GM19238 (cell line): ENCODE measurements at regions not wholly inside any gene's neighbourhood (a gene's known extent, or its start where the extent isn't known, plus 50 kb on each side); places are given as distances from the start of the nearest gene placed in this dataset.

Source experiments
- DNase-seq: peaks from one replicate; pipeline ENCODE4 v3.0.0; 2011; ENCODE audit warnings: low spot score; ENCODE audit not compliant: insufficient read length

- no peak for DNase-seq
Observed at GRCh38 chr13:33694546-33694945, 123.4 kb upstream of the RFC3 start.

DNA sequence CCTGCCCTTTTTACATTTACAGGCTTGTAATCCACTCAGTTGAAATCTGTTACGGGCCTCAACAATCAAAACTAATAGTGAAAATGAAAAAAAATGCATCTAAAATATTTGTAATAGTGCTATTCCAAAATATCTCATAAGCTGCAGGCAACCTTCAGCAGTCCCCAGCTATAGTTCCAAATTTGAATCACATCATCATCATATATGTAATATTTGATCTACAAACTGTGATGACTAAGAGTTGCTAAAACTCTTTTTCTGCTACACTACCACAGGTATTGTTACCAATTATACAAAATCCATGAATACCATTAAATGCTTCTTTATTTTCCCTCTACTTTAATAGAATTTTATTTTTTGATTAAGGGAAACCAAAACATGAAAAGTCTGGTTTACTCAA is 121.4 kb upstream of the RFC3 start:
- no peak for DNase-seq

DNA sequence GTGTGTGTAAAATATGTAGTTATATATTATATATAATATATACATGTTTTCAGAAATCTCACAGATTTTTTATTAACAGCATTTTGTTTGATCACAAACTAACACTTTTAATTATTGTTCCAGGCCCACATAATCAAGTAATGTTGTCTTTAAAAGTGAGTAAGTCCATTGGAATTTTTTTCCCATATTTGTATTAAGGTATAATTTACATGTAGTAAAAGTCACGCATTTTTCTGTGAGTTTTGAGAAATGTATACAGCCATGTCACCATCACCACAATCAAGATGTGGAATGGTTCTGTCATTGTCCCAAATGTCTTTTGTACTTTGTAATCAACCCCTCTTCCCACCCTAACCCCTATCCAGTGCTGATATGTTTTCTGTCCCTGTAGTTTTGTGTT is 120.0 kb upstream of the RFC3 start:
- no peak for DNase-seq

DNA sequence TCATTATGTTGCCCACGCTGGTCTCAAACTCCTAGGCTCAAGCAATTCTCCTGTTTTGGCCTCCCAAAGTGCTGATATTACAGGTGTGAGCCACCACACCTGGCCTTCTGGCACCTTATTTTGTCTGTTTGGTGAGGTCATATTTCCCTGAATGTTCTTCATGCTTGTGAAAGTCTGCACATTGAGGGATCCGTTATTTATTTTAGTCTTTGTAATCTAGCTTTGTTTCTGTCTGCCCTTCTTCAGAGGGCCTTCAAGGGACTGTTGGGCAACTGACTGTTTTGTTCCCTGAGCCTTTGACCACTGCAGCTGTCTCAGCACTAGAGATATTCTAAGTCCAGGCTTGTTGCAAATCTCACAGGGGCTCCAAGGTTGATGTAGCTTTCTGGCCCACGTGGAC is 110.5 kb upstream of the RFC3 start:
- no peak for DNase-seq

GRCh38 chr13:33710924-33711323 is 107.0 kb upstream of the RFC3 start:
- no peak for DNase-seq

- DNase-seq = no peak
Observed at GRCh38 chr13:33711436-33711835, 106.5 kb upstream of the RFC3 start.

GRCh38 chr13:33717775-33718174 is 100.2 kb upstream of the RFC3 start:
- no peak for DNase-seq

- no peak for DNase-seq
Observed at GRCh38 chr13:33721724-33722123, 96.2 kb upstream of the RFC3 start.

DNA sequence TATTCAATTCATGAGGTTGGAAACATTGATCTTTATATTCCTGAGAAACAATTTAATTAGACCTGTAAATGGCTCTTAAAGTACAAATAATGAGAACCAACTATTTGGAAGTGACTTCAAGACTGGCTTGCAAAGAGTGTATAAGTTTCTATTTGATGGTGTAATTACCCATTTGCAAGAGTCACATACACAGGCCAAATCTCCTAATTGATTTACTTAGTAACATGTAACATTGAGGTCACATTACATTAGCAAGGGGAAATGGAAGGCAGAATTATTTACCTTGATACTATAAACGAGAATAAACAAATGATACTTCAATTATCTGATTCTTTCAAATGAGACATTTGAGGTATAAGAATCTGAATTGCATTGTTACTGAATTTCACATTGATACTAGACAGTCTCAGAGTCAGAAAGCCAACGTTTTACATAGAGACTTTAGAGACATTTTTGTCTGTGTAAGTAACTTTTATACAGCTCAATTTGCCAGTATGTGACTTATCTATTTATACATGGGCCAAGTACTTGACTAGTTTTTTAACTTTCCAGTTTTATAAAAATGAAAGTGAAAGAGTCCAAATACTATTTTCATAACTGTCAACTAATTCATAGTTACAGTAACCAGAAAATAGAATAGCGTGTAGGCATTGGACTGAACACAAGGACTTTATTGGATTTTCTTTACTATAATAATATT is 95.6 kb upstream of the RFC3 start:
- no peak for DNase-seq

DNA sequence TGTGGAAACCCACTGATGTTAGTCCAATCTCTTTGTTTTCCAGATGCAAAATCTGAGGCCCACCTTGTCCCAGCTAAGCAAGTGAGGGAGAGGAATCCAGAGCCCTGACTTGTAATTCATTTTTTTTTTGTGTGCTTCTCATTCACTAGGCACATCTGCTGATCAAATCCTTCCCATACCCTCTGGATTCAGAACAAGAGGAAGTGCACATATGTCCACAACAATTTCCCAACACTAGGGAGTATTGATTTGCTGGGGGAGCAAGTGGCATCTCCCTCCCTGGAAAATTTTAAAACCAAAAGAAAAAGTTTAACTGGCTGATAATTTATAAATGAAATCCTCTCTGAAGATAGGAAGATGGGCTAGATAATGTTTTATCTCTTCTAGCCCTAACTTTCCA is 94.6 kb upstream of the RFC3 start:
- no peak for DNase-seq

DNA sequence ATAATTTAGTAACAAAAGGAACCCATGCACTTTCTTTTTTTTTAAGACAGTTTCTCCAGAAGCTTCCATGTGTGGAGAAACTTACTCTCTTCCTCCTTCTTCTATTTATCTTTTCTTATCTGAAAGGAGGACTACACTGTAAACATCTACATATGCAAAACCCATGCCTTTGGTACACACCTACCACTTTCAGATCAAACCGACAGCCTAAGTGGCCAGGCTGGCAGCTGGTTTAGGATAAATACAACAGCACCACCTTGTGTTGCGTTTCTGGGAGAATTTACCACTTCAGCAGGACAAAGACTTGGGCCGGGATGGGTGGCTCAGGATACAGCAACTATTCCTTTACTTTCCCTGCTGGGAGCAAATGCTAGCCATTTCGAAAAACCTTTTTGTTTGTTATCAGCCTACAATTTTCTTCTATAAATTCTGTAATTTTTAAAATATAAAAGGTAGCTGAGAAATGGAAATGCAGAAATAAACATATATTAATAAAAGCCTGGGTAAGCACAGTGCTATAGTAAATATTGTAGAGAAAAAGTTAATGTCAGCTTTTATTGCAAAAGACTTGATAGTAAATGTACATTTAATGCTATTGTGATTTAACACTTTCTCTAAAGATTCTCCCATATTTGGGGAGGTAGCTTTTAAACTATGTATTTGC is 94.0 kb upstream of the RFC3 start:
- peak; percentile 45 for DNase-seq

- DNase-seq = no peak
Observed at GRCh38 chr13:33725340-33725739, 92.6 kb upstream of the RFC3 start.

DNA sequence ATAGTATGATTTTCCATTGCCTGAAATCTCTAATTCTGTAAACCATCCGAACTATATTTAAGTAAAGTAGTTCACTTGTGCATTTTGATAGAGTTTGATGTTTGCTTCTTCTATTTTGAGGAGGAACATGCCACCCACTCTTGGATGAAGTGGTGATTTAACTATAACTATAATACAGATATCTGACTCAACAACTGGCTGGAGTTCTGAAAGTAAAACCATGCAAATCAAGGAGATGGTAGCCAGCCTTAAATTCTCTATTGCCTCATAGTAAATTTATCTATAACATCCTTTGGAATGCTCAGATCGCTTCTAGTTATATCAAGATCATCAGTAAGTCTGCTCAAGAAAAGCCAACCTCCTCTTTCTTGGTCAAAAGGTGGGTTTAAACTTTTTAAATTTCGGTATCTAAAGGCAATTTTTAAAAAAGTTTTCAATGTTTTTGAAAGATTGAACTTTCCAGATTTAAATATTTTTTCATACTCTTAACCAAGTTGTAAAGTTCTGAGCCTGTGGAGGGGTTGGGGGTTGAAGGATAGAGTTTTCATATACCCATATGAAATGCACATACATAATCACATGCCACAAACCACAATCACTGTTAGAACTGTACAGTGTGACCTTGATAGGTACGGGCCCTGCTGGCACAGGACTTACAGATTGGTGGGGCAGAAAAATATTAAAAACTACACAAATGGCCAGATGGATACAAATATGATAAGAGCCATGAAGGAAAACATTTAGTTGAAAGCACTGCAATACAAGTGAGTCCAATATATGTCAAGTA is 90.5 kb upstream of the RFC3 start:
- DNase-seq = no peak

DNA sequence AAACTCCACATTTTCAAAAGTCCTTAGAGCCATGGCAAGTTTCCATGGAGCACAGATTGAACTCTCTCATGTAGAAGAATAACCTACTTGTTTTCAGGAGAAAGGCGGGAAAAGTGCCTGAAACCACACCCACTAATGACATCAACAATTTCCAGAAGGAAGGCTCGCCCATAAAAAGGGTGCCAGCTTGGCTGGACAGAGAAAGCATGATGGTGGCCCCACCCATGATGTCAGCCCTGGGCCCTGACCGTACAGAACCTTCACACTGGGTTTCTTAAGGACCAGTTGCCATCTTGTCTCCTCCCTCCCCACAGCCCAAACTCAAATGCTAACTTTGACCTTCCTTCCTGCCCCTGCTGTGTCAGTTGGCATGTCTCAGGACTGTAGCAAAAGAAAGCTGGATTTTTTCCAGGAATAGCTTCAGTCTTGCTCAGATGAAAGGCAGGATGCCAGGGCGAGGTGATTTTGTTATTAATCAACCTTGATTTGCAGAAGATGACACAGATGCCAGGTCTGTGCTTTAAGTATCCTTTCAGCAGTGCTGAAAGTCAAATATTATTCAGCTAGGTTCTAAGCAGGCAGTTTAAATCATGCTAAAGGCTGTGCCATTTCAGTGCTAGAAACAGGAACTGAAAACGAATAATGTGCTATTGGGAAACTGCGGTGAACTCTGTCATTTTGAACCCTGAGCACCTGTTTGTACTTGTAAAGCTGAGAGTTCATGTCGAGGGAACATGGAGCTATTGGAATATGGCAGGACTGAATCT is 89.5 kb upstream of the RFC3 start:
- no peak for DNase-seq

- no peak for DNase-seq
Observed at GRCh38 chr13:33730147-33730546, 87.8 kb upstream of the RFC3 start.

DNA sequence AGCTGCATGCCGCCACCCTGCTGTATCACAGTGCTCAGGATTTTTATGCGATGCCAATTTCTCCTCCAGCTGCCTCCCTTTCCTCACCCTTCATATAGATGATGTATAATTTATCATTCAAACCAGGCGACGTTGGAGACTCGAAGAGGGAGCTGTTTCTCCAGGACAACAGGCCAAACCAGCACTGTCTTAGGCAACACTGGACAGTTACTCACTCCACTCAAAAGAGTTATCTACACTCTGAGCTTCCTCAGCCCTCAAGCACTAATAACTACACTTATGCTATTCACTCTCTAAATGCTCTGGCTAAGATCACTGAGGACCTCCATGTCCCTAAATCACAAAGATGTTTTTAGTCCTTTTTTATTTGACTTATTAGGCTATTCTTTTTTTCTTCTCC is 87.3 kb upstream of the RFC3 start:
- no peak for DNase-seq

GRCh38 chr13:33735276-33735675 is 82.7 kb upstream of the RFC3 start:
- DNase-seq = no peak

GRCh38 chr13:33739254-33739653 is 78.7 kb upstream of the RFC3 start:
- no peak for DNase-seq

DNA sequence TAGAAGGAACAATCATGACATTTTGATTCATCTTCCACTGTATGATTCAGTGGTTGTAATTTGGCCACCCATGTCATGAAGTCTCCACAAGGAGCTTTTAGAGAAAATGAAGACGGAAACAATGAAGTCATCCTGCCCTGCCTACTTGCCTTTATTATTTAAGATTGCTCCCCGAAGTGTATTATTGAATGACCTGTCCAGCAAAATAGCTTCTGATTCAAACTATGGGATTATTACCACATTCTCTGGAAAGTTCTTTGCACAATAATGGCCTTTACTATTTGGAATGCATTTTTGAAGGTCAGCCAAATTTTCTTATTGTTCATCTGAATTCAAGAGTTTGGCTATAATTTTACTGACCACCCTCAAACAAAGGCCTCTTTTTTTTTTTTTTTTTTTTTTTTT is 77.8 kb upstream of the RFC3 start:
- no peak for DNase-seq

- no peak for DNase-seq
Observed at GRCh38 chr13:33742321-33742720, 75.6 kb upstream of the RFC3 start.

- no peak for DNase-seq
Observed at GRCh38 chr13:33743438-33744368, 74.2 kb upstream of the RFC3 start.
